GM23338 (cell line): ENCODE measurements at regions not wholly inside any gene's neighbourhood (a gene's known extent, or its start where the extent isn't known, plus 50 kb on each side); places are given as distances from the start of the nearest gene placed in this dataset.

Source experiments
- ATAC-seq: fragments of 200-7000 bp; cut with Tn5 transposase; 3 replicates; pipeline ENCODE4 v1.9.1; 2020
- DNase-seq: peaks from one replicate; pipeline ENCODE4 v3.0.0-alpha.2; 2015; ENCODE audit warnings: low spot score
- H2AFZ ChIP-seq: fragments of 200-600 bp; sonication (generic); 2 replicates; pipeline ENCODE4 v1.8.0; 2016; ENCODE audit warnings: antibody characterized with exemption, mild to moderate bottlenecking, moderate library complexity
- H3F3A ChIP-seq: fragments of 200-600 bp; sonication (generic); replicated peaks from 2 replicates; pipeline ENCODE4 v1.8.0; 2017; ENCODE audit warnings: antibody characterized with exemption, mixed run types, low read depth
- H3K27ac ChIP-seq: fragments of 200-600 bp; sonication (generic); 2 replicates; pipeline ENCODE4 v1.6.1; 2016; ENCODE audit warnings: low read depth
- H3K27me3 ChIP-seq: fragments of 200-600 bp; sonication (generic); 2 replicates; pipeline ENCODE4 v1.8.0; 2016; ENCODE audit warnings: mild to moderate bottlenecking, mixed run types, moderate library complexity; ENCODE audit not compliant: insufficient read depth
- H3K36me3 ChIP-seq: fragments of 200-600 bp; sonication (generic); 2 replicates; pipeline ENCODE4 v1.8.0; 2016; ENCODE audit warnings: mild to moderate bottlenecking; ENCODE audit not compliant: insufficient read depth
- H3K4me1 ChIP-seq: fragments of 200-600 bp; sonication (generic); 2 replicates; pipeline ENCODE4 v1.8.0; 2016; ENCODE audit warnings: mild to moderate bottlenecking, moderate library complexity; ENCODE audit not compliant: insufficient read depth
- H3K4me2 ChIP-seq: fragments of 200-600 bp; sonication (generic); 2 replicates; pipeline ENCODE4 v1.7.1; 2017; ENCODE audit warnings: mixed run types
- H3K4me3 ChIP-seq: fragments of 200-600 bp; sonication (generic); 2 replicates; pipeline ENCODE4 v1.6.1; 2016; ENCODE audit warnings: mixed run types
- H3K79me2 ChIP-seq: fragments of 200-600 bp; sonication (generic); replicated peaks from 2 replicates; pipeline ENCODE4 v1.8.0; 2017; ENCODE audit warnings: mild to moderate bottlenecking; ENCODE audit not compliant: insufficient read depth
- H3K9me2 ChIP-seq: fragments of 200-600 bp; sonication (generic); 2 replicates; pipeline ENCODE4 v1.8.0; 2017; ENCODE audit not compliant: insufficient read depth
- H4K20me1 ChIP-seq: fragments of 200-600 bp; sonication (generic); replicated peaks from 2 replicates; pipeline ENCODE4 v1.8.0; 2017; ENCODE audit warnings: mild to moderate bottlenecking; ENCODE audit not compliant: insufficient read depth
- H3K27ac Mint-ChIP-seq: 2 replicates; pipeline ENCODE4 v1.8.0; 2020; ENCODE audit warnings: inconsistent platforms, mild to moderate bottlenecking, moderate library complexity, mixed read lengths
- H3K27me3 Mint-ChIP-seq: 3 replicates; pipeline ENCODE4 v1.8.0; 2022; ENCODE audit warnings: low read depth, mild to moderate bottlenecking, moderate library complexity, mixed read lengths, inconsistent platforms; ENCODE audit not compliant: insufficient read depth, poor library complexity
- H3K36me3 Mint-ChIP-seq: 3 replicates; pipeline ENCODE4 v1.8.0; 2021; ENCODE audit warnings: low read depth, mild to moderate bottlenecking, inconsistent platforms, moderate library complexity, mixed read lengths
- H3K4me1 Mint-ChIP-seq: 3 replicates; pipeline ENCODE4 v1.8.0; 2020; ENCODE audit warnings: mild to moderate bottlenecking, inconsistent platforms, mixed read lengths
- H3K4me3 Mint-ChIP-seq: 3 replicates; pipeline ENCODE4 v1.8.0; 2021; ENCODE audit warnings: moderate library complexity, mild to moderate bottlenecking, inconsistent platforms, mixed read lengths
- H3K9me3 Mint-ChIP-seq: 3 replicates; pipeline ENCODE4 v1.8.0; 2020; ENCODE audit warnings: moderate library complexity, mild to moderate bottlenecking, inconsistent platforms, mixed read lengths
- CREB1 ChIP-seq: fragments of 250-450 bp; sonication (Bioruptor Pico); IDR thresholded peaks from 2 replicates; pipeline ENCODE4 v1.5.0; 2020; ENCODE audit warnings: low read depth, mild to moderate bottlenecking, moderate library complexity
- CTCF ChIP-seq, 2 experiments: fragments of 200-600 bp in 1 of 2; sonication (generic) in 1 of 2; conservative IDR thresholded peaks; 2 replicates each; pipeline versions ENCODE4 v1.5.1 to v1.6.1; 2016 to 2017; ENCODE audit warnings: antibody characterized with exemption in 2 of 2, low read depth in 2 of 2, mild to moderate bottlenecking in 2 of 2, moderate library complexity in 1 of 2
- ETS1 ChIP-seq: IDR thresholded peaks from 2 replicates; pipeline ENCODE4 v1.6.1; 2016; ENCODE audit warnings: antibody characterized with exemption
- EZH2 ChIP-seq: fragments of 200-600 bp; sonication (generic); IDR thresholded peaks from one replicate; pipeline ENCODE4 v1.8.0; 2017; ENCODE audit warnings: antibody characterized with exemption, mild to moderate bottlenecking, low read depth; ENCODE audit not compliant: unreplicated experiment
- EZH2phosphoT487 ChIP-seq: fragments of 200-600 bp; sonication (generic); IDR thresholded peaks from one replicate; pipeline ENCODE4 v1.8.1; 2018; ENCODE audit warnings: antibody characterized with exemption; ENCODE audit not compliant: unreplicated experiment
- JUNB ChIP-seq: IDR thresholded peaks from one replicate; pipeline ENCODE4 v1.6.1; 2016; ENCODE audit warnings: antibody characterized with exemption; ENCODE audit not compliant: unreplicated experiment
- NANOG ChIP-seq: IDR thresholded peaks from 2 replicates; pipeline ENCODE4 v1.6.1; 2016; ENCODE audit warnings: antibody characterized with exemption, borderline replicate concordance
- POLR2AphosphoS5 ChIP-seq: IDR thresholded peaks from 2 replicates; pipeline ENCODE4 v1.6.1; 2016; ENCODE audit warnings: antibody characterized with exemption, low read depth
- REST ChIP-seq: IDR thresholded peaks from one replicate; pipeline ENCODE4 v1.6.1; 2018; ENCODE audit warnings: antibody characterized with exemption; ENCODE audit not compliant: unreplicated experiment
- STAT1 ChIP-seq: IDR thresholded peaks from one replicate; pipeline ENCODE4 v1.6.1; 2016; ENCODE audit warnings: antibody characterized with exemption; ENCODE audit not compliant: unreplicated experiment
- ZNF114 ChIP-seq: fragments of 250-450 bp; sonication (Bioruptor Pico); IDR thresholded peaks from 2 replicates; pipeline ENCODE4 v1.5.0; 2020; ENCODE audit warnings: mild to moderate bottlenecking, moderate library complexity
- ZNF331 ChIP-seq: fragments of 250-450 bp; sonication (Bioruptor Pico); IDR thresholded peaks from 2 replicates; pipeline ENCODE4 v1.5.0; 2020; ENCODE audit warnings: low read depth, mild to moderate bottlenecking, moderate library complexity
- ZNF462 ChIP-seq: fragments of 250-450 bp; sonication (Bioruptor Pico); IDR thresholded peaks from 2 replicates; pipeline ENCODE4 v1.5.0; 2020; ENCODE audit warnings: mild to moderate bottlenecking, moderate library complexity

- H3K27ac Mint-ChIP-seq = no peak overlapping the region
- H4K20me1 ChIP-seq = no peaks in the 10 kb centered on the region
- peaks cover 9% of the 10 kb centered on the region; the same call in 2 of the 3 replicates for H3K9me3 Mint-ChIP-seq
- no peaks in the 10 kb centered on the region; the same call in 1 of the 3 replicates for H3K36me3 Mint-ChIP-seq
- H2AFZ ChIP-seq = no peak overlapping the region
- H3K79me2 ChIP-seq = no peaks in the 10 kb centered on the region
- H3K27me3 ChIP-seq = no peaks in the 10 kb centered on the region
- H3K4me3 ChIP-seq = no peak overlapping the region
- no peaks in the 10 kb centered on the region for H3F3A ChIP-seq
- peaks cover 7% of the 10 kb centered on the region for H3K27me3 Mint-ChIP-seq
- H3K4me2 ChIP-seq = no peak overlapping the region
- no peak overlapping the region for H3K27ac ChIP-seq
- DNase-seq (no peak), ATAC-seq (no peak)
- TF ChIP-seq CREB1 = no peak
- TF ChIP-seq ZNF114 (CRISPR knock-in tag) = no peak
- no peak for TF ChIP-seq STAT1
- no peak for TF ChIP-seq POLR2AphosphoS5
- TF ChIP-seq ETS1 = no peak
- no peak for TF ChIP-seq EZH2
- no peak for TF ChIP-seq EZH2phosphoT487
- no peak for TF ChIP-seq NANOG
- no peak for TF ChIP-seq CTCF (conservative IDR thresholded peaks at IDR 0.05; ENCODE audit: low read depth in 2 of 2)
- no peak for TF ChIP-seq REST
- TF ChIP-seq JUNB = no peak
- TF ChIP-seq ZNF462 (CRISPR knock-in tag) = no peak
- no peak for TF ChIP-seq ZNF331 (CRISPR knock-in tag)
- no peak overlapping the region for H3K4me3 Mint-ChIP-seq
- H3K4me1 Mint-ChIP-seq = no peaks in the 10 kb centered on the region
- H3K4me1 ChIP-seq = no peaks in the 10 kb centered on the region
- no peaks in the 10 kb centered on the region for H3K9me2 ChIP-seq
- no peaks in the 10 kb centered on the region for H3K36me3 ChIP-seq
These were observed 182.8 kb downstream of the SH2D4B start for GRCh38 chr10:80720549-80720948.
